ENCODE measurements at regions not wholly inside any gene's neighbourhood (a gene's known extent, or its start where the extent isn't known, plus 50 kb on each side); places are given as distances from the start of the nearest gene placed in this dataset.

GRCh38 chr3:94481226-94481898, 418.5 kb downstream of the NSUN3 start:
- TF ChIP-seq CTCF (conservative IDR thresholded peaks at IDR 0.05) (no peak), ZFX (IDR thresholded peaks at IDR 0.05) (no peak)

Measured in C4-2B (cell line).